Esophagus muscularis mucosa (tissue), 4 donors: ENCODE measurements at regions not wholly inside any gene's neighbourhood (a gene's known extent, or its start where the extent isn't known, plus 50 kb on each side); places are given as distances from the start of the nearest gene placed in this dataset.
"Not testable (repeated sequence)": the region's sequence is repeated elsewhere in the genome, so short reads cannot be mapped to it uniquely, and the experiment has no call there.

Experiments
- DNase-seq: peaks from one replicate; pipeline ENCODE4 v3.0.0-alpha.2; 2017; ENCODE audit errors: extremely low spot score
- H3K27ac ChIP-seq, 4 donors: fragments of 200-600 bp; sonication (generic); replicated peaks in 1 of 4; 1 replicate in 3 of 4; 2 replicates in 1 of 4; pipeline ENCODE4 v1.5.1; 2016 to 2019; ENCODE audit warnings: mild to moderate bottlenecking in 1 of 4
- H3K27me3 ChIP-seq, 4 donors: fragments of 200-600 bp; sonication (generic); one replicate each; pipeline versions ENCODE4 v1.5.1 to v1.6.0; 2016 to 2019
- H3K36me3 ChIP-seq, 4 donors: fragments of 200-600 bp; sonication (generic); one replicate each; pipeline ENCODE4 v1.5.1; 2016 to 2019
- H3K4me1 ChIP-seq, 4 donors: fragments of 200-600 bp; sonication (generic); one replicate each; pipeline ENCODE4 v1.5.1; 2016 to 2019
- H3K4me3 ChIP-seq, 4 donors: fragments of 200-600 bp; sonication (generic); 1 replicate in 2 of 4; 2 replicates in 2 of 4; pipeline ENCODE4 v1.5.1; 2016 to 2019; ENCODE audit warnings: mild to moderate bottlenecking in 4 of 4, moderate library complexity in 1 of 4
- H3K9me3 ChIP-seq, 4 donors: fragments of 200-600 bp; sonication (generic); 1 replicate in 3 of 4; 2 replicates in 1 of 4; pipeline ENCODE4 v1.5.1; 2016 to 2019
- CTCF ChIP-seq, 3 experiments: fragments of 200-600 bp in 2 of 3; fragments of 450-650 bp in 1 of 3; sonication (generic) in 2 of 3; IDR thresholded peaks; one replicate each; pipeline ENCODE4 v1.5.1; 2017 to 2019; ENCODE audit warnings: antibody characterized with exemption in 3 of 3, mild to moderate bottlenecking in 2 of 3, moderate library complexity in 1 of 3
- EP300 ChIP-seq: sonication (generic); formaldehyde crosslinking; IDR thresholded peaks from one replicate; pipeline ENCODE4 v1.6.1; 2017; ENCODE audit warnings: antibody characterized with exemption
- POLR2A ChIP-seq: fragments of 450-650 bp; IDR thresholded peaks from one replicate; pipeline ENCODE4 v1.6.1; 2017; ENCODE audit warnings: antibody characterized with exemption, moderate library complexity, mild to moderate bottlenecking, low read depth
- POLR2AphosphoS5 ChIP-seq, 2 donors: sonication (generic); formaldehyde crosslinking; IDR thresholded peaks; one replicate each; pipeline ENCODE4 v1.6.1; 2017; ENCODE audit warnings: antibody characterized with exemption in 2 of 2
- WGBS: methylation state at CpG from one replicate; pipeline ENCODE4 v1.1.5; 2018; 5-methylcytosine and 5-hydroxymethylcytosine counted together
- intact Hi-C: fragments of 100-400 bp; cut with DNase I; formaldehyde crosslinking; loops from one replicate; pipeline ENCODE4 v1.15.1; 2023

- no peak for TF ChIP-seq POLR2AphosphoS5 (IDR thresholded peaks at IDR 0.05)
- TF ChIP-seq EP300, result no peak
- TF ChIP-seq POLR2A, result no peak
- TF ChIP-seq CTCF (IDR thresholded peaks at IDR 0.05), result no peak
- Histone ChIP-seq H3K27me3 (no peaks in the 10 kb centered on the region), H3K27ac (no peak overlapping the region), H3K4me1 (no peaks in the 10 kb centered on the region), H3K4me3 (no peak overlapping the region), H3K36me3 (no peaks in the 10 kb centered on the region), H3K9me3 (peaks cover 0 to 12% (median 3%) of the 10 kb centered on the region in 4 donors)
- no peak for DNase-seq
- intact Hi-C loops, result no loop called here
- WGBS, result 91% methylated on average over 2 of the region's 2 CpGs
These were observed 122.5 kb upstream of the RBMS1 start for GRCh38 chr2:160616149-160616548.

GRCh38 chr2:160621748-160622147 is 128.1 kb upstream of the RBMS1 start:
- Histone ChIP-seq H3K27me3 (no peaks in the 10 kb centered on the region), H3K27ac (no peak overlapping the region), H3K4me1 (no peaks in the 10 kb centered on the region), H3K4me3 (no peak overlapping the region), H3K9me3 (peaks cover 0 to 4% (median 0%) of the 10 kb centered on the region in 4 donors), H3K36me3 (no peaks in the 10 kb centered on the region)
- intact Hi-C loops, result no loop called here
- 100% methylated on average over 1 of the region's 1 CpG for WGBS
- TF ChIP-seq EP300 (no peak), POLR2AphosphoS5 (IDR thresholded peaks at IDR 0.05) (no peak), CTCF (IDR thresholded peaks at IDR 0.05) (no peak), POLR2A (no peak)
- no peak for DNase-seq

- H3K9me3 ChIP-seq, H3K27ac ChIP-seq, H3K27me3 ChIP-seq, DNase-seq, intact Hi-C loops, H3K4me3 ChIP-seq, H3K36me3 ChIP-seq: not testable (repeated sequence)
- 92% methylated on average over 9 of the region's 13 CpGs for WGBS
- peaks cover 7 to 11% (median 9%) of the 10 kb centered on the region in 4 donors for H3K4me1 ChIP-seq
These were observed 134.5 kb upstream of the RBMS1 start for GRCh38 chr2:160628020-160628637.

GRCh38 chr2:160628811-160629210 is 135.2 kb upstream of the RBMS1 start:
- Histone ChIP-seq H3K4me3 (no peak overlapping the region), H3K27ac (no peak overlapping the region), H3K27me3 (no peaks in the 10 kb centered on the region), H3K4me1 (peaks cover 7 to 11% (median 9%) of the 10 kb centered on the region in 4 donors), H3K9me3 (peaks cover 0 to 3% (median 0%) of the 10 kb centered on the region in 4 donors), H3K36me3 (no peaks in the 10 kb centered on the region)
- 98% methylated on average over 3 of the region's 3 CpGs for WGBS
- no peak for DNase-seq
- TF ChIP-seq CTCF (IDR thresholded peaks at IDR 0.05) (no peak), EP300 (no peak), POLR2AphosphoS5 (IDR thresholded peaks at IDR 0.05) (no peak), POLR2A (no peak)
- intact Hi-C loops, result no loop called here

GRCh38 chr2:160630801-160631590 is 137.4 kb upstream of the RBMS1 start:
- Histone ChIP-seq H3K9me3 (no peaks in the 10 kb centered on the region), H3K4me1 (peaks cover 7 to 27% (median 24%) of the 10 kb centered on the region in 4 donors), H3K27ac (peak overlapping the region in 1 of 4 donors; percentile 4), H3K36me3 (no peaks in the 10 kb centered on the region), H3K4me3 (no peak overlapping the region), H3K27me3 (no peaks in the 10 kb centered on the region)
- intact Hi-C loops, result no loop called here
- no peak for TF ChIP-seq POLR2A
- WGBS, result 75% methylated on average over 5 of the region's 5 CpGs
- DNase-seq, result no peak
